Fibroblast of skin of left biceps (primary cell): ENCODE measurements at regions not wholly inside any gene's neighbourhood (a gene's known extent, or its start where the extent isn't known, plus 50 kb on each side); places are given as distances from the start of the nearest gene placed in this dataset.

Experiments
- DNase-seq, 2 experiments: peaks; one replicate each; pipeline ENCODE4 v3.0.0-alpha.2; 2013; ENCODE audit warnings: low read depth in 2 of 2

DNA sequence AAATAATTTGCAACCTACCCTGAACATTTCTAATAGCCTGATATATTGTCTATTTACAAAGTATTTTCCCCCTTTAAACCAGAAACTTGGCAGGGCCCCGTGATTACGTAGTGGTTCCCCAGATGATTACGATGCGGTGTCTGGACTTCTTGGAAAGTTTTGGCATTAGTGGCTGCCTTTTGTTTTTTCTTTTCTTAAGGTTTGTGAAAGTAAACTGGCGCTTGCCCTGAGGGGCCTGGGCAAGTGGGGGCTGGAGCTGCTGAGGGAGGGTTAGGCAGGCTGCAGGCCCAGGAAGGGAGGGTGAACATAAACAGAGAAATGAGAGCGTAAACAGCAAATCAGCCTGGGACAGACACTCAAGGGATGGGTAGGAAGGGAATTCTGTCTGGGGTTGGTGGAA, 123.6 kb upstream of the MSX1 start:
- DNase-seq, result no peak

DNA sequence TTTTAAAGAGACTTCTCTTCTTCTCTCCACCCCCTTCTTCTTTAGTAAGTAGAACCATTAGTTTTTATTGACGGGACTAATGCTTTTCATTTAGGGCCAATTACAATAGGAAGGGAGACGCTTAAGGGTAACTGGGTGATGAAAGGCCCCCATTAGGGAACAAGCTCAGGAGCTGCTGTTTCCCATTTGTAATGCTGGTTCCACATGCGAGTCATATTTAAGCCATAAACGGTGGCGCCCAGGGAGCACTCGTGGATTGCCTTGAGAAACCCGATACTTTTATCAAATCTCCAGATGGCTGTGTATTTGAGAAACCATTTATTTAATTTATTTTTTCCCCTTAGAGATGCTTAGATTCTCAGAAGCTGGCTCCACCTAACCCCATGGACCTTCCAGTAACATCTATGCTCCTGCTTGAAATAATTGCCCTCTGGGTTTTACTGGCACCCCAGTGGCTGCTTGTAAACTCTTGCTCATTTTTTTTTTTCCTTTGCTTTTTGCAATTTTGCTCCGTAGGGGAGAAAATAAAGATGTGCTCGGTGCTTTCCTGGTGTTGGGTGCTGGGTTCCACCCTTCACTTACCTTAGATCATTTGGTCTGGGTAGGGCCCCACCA, 124.2 kb upstream of the MSX1 start:
- no peak for DNase-seq

DNA sequence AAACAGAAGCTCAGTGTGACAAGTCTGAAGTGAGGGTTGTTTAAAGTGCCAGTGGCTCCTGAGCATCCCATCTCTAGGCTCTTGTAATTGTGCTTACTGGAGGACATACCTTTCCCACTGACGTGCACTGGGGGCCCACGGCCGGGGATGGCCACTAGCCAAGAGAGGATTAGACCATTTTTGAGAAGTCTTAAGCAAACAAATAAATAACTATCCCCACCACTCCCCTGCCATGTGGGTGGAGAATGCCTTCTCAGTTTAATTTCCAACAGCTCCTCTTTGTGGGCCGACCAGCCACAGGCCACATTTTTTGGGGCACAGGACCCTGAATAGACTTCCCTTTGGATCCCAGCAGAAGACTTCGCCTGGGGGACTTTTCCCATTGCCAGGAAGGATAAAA, 125.0 kb upstream of the MSX1 start:
- DNase-seq, result no peak

DNA sequence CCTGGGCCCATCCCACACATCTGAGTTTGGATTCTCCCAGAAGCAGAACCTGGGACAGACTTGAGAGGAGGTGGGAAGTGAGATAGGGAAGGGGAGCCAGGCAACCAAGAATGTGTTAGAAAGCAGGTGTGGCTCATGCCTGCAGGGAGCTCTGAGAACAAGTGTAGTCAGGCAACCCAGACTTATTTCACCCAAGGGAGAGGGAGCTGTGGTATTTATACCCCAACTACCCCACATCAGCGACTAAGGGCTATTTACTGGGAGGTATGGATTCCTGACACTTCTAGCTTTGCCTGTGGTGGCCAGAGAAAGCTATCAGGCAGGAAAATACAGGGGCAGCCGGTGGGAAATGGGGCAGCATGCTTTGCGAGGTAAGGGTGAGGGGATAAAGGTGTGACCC, 125.8 kb upstream of the MSX1 start:
- no peak for DNase-seq

DNA sequence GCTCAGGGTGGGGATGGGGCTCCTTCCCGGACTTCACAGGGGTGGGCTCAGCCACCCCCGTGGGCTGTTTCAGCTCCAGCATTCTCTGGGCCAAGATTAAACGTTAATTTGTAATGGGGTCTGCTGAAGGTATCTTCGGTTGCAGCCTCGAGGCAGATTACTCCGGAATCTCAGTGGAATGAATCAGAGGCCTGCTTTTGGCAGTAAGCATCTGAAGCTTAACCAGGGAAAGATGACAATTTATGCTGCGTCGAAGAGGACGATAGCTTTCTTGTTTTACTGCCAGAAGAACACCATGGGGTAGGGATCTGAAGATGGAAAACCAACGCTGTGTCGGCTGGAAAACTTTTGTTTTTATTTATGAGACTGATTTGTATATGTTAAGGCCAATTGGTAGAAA, 129.2 kb upstream of the MSX1 start:
- no peak for DNase-seq

DNA sequence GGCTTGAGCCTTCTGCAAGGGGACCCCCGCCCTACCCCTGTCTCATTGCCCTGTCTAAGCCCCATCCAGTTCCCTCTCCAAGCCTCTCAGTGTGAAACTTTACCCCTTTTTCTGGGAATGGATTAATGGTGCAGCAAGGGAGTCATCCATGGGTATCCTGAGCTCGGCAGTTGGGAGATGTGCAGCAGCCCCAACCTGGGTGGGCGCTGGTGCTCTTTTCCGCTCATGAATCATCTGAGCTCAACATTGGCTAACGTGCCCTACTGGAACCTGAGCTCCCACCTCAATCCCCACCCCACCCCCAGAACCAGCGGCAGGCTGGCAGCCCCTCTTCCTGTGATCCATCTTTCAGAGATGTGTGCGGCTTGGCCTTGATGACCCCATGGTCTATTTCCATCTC, 130.3 kb upstream of the MSX1 start:
- DNase-seq, result no peak

DNA sequence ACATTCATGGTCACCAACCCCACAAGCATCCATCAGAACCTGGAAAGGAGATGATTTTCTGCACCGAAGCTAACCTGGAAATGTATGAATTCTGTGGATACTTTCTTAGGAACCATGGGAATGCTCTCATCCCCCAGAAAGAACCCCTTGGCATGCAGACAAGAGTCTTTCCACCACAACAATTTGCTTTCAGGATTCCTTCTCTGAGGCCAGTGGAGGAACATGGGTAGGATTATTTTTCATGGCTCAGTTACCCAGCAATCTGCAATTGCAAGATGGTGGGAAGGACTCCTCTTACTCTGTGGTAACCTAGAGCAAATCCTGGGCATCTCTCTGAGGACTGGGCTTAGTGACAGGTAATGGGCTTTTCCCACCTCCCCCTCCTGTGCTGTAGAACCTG, 131.9 kb upstream of the MSX1 start:
- no peak for DNase-seq

DNA sequence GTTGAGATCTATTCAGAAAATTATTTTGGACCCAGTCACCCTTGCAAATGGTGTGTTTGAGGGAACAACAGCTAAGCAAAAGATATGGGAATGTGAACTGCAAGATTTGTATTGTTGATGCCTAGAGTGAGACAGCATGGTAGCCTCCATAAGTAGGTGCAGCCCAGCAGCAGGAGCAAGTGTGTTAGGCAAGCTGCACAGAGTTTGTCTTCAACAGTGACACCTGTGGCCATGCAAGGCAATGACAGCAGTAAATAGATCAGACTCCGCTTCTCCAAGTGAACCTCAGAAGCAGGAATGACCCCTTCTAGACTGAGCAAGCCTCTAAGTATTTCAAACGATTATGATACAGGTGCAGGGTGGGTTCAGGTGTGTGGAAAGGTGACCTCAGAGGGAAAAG, 133.4 kb upstream of the MSX1 start:
- no peak for DNase-seq

DNA sequence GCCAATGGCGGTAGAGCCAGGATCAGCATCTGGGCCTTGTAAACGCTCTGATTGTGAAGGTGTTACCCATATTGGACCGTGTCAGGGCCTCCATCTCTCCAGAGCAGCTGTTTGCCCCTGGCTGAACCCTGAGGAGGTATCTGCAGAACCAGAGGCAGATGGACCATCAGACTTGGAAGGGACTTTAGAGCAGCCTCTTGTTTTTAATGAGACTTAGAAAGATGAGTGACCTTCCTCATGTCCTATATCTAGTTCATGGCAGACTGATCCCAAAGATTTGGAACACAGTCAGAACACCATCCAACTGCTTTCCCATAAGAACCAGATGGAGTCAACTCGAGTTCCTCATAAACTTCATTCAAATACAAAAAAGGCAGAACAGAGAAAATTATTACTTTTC, 135.1 kb upstream of the MSX1 start:
- DNase-seq, result no peak

DNA sequence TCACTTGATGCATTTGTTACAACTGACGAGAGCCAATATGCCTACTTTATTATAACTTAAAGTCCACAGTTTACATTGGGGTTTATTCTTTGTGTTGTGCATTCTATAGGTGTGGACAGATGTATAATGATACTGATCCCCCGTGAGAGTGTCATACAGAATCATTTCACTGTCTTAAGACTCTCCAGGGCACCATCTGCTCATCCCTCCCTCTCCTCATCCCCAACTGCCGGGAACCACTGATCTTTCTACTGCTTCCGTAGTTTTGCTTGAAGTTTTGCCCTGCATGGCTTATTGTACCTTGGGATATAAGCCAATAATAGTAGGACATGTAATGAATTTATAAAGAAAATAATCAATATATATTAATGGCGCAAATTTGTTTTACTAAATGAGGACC, 137.8 kb upstream of the MSX1 start:
- no peak for DNase-seq

DNA sequence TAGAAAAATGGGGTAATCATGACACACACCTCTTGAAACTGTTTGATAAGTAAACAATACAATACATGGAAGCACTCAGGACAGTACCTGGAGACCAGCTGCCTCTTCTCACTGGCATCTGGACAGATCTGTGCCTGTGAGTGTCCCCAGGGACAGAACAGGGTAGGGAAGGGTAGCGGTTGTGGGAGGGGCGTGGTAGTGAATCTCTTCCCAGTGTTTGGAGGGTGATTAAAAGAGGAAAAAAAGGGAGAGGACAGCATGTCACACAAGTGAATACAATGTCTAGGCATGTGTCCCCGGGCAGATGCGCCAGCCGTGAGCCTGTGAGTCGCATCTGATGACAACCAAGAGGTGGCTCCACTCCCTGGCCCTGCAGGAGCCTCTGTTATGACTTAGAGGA, 138.8 kb upstream of the MSX1 start:
- DNase-seq, result no peak

DNA sequence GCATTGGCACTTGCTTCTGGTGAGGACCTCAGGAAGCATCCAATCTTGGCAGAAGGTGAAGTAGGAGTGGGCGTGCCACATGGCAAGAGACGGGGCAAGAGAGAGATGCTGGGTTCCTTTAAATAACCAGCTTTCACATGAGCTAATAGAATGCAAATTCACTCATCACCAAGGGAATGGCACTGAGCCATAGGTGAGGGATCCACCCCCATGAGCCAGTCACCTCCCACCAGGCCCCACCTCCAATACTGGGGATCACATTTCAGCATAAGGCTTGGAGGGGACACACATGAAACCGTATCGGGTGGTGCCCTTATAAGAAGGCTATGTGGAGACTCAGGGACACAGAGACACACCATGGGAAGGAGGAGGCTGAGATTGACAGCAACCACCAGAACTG, 140.0 kb upstream of the MSX1 start:
- DNase-seq, result no peak

DNA sequence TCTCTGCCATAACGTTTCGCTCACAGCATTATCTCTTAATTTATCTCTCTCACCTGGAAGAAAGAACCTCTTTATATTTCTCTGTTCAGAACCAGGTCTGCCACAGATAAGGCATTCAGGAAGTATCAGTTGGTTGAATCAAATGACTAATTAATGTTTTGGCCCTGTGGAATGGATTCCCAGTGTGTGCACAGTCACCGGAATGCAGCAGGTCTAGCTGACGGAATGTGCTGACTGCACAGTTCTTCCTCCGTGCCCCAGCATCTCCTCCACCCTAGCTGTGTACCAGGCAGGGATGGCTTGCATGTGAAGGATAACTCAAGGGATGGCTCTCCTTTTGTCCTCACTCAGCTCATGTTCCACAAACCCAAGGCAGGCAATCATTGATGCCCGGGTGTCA, 141.8 kb upstream of the MSX1 start:
- DNase-seq, result no peak

DNA sequence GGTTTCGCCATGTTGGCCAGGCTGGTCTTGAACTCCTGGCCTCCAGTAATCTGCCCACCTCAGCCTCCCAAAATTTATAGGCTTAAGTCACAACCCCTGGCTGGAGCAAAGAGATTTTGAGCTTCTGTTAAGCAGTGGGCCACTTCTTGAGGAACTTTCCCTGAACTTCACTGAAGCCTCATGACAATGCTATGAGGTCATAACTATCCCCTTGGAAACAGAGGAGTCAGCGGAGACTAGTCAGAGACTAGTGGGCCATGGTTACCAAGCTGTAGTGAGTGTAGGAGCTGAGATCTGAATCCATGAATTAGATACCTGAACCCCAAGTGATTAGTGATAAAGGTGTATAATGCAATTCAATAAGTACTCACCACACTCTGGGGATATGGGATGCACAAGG, 145.1 kb upstream of the MSX1 start:
- no peak for DNase-seq

DNA sequence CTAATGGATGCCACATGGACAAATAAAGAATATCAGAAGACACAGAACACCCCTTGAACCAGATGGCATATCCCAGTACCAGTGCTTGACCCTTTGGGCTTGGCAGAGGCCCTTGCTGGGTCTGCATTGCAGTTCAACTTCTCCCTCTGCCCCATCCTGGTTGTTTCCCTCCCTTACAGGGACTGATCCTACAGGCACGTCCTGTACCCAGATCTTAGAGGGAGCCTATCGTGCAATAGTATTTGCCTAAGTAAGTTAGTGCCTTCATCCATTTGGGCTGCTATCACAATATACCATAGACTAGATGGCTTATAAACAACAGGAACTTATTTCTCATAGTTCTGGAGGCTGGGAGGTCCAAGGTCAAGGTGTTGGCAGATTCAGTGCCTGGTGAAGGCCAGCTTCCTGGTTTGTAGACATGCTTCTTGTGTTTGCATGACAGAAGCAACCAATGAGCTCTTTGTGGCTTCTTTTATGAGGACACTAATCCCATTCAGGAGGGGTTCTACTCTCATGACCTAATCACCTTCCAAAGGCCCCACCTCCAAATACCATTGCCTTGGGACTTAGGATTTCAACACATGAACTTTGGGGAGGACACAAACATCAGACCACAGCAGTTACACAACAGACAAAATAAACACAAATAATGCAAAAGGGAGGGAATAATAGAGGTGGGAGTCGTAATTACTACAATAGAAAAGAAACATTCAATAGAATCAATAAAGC, 146.5 kb upstream of the MSX1 start:
- no peak for DNase-seq

DNA sequence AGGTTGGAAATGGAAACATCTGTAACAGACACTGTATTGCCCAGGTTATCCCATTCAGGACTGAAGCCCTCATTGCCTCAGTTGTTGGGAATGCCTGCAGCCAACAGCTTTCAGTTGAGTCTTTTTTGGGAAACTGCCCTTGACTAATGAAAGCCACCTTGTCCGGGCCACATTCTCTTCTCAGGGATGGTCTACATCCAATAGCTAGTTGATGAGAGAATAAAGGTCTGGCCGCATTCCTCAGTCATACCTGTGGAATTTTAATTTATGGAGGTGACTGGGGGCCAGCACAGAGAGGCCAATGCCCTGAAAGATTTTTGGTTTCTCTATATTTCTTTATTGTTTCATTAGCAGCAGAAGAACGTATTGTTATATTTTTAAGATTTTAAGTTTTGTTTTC, 147.6 kb upstream of the MSX1 start:
- DNase-seq, result no peak

DNA sequence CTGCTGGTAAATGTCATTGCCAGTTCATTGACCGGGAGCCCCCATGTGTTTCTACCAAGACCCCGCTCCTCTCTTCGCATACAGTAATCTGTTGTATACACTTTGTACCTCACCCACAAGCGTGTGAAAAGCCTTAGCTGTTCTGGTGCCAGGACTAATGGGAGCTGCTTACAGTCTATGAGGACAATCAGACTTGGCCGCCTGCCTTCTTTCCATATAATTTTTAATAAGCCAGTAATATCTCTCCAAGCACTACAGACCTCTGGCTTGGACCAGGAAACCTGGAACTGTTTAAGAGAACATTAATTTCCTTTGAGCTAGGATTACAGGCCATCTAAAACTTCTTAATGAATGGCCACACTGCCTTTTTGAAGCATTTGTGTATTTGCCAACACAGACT, 149.7 kb upstream of the MSX1 start:
- DNase-seq, result no peak

DNA sequence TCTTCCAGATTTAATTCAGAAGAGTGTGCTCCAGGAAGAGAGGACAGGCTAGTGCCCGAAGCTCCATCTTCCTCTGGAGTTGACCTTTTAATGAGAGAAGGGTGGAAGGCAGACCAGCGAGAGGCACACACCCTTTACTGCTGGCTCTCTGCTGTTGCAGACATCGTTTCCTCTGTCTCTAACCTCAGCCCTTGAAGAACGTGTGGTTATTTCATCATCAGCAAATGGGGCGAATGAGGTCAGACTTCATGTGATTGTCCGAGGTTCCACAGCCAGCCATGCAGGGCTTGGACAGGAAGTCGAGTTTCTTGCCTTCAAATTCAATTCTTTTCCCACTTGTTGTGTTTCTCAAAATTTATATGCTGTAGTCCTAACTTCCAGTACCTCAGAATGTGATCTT, 155.2 kb upstream of the MSX1 start:
- no peak for DNase-seq

DNA sequence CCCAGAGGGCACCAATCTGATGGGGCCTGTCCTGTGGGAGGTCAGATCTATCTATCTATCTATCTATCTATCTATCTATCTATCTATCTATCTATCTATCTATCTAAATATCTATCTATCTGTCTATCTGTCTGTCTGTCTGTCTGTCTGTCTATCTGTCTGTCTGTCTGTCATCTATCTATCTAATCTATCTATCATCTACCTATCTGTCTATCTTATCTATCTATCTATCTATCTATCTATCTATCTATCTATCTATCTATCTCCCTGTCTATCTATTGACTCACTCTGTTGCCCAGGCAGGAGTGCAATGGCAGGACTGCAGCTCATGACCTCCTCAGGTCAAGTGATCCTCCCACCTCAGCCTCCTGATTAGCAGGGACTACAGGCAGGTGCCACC, 155.7 kb upstream of the STX18 start:
- no peak for DNase-seq

DNA sequence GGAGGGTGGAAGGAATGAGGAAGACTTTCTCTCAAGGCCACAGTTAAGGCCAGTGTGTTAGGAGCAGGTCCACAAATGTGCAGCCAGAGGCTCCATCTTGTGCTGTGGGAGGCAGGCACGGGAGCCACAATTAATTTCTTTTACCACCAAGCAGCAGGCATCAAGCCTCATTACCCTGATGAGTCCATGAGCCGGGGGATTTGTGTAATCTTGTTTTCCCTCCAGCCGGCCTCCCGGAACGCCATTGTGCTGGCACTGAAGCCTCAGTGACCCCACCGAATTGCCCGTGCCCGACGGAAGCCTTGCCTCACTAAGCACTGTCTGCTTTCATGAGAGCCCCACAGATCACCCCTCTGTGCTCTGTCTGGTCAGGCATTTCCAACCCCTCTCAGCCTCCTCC, 154.7 kb upstream of the STX18 start:
- no peak for DNase-seq

DNA sequence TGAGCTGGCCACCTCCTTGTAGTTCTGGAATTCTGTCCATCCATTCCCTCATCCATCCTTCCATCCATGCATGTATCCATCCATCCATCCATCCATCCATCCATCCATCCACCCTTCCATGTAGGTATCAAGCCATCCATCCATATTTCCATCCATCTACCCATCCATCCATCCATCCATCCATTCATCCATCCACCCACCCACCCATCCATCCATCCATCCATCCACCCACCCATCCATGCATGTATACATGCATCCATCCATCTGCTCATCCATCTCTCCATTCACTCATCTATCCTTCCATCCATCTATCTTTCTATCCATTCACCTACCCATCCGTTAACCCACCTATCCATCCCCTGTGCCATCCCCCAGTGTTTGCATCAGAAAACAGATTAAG, 153.6 kb upstream of the STX18 start:
- no peak for DNase-seq

DNA sequence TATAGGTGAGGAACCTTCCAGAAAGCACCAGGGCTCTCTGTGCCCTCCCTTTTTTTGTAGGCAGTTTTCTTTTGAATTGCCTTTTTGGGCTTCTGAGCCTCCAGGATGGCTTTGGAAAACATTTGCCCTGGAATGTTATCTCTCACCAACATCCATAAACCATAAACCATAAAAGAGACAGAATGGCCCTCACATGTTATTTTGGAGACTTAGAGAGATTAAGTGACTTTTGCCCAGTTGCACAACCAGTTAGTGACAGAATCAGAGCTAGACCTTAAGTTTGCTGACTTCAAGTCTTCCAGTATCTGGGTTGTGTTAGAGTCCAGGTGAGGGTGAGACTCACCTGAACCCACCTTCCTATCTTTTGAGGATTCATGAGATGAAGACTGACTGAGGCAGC, 153.0 kb upstream of the STX18 start:
- no peak for DNase-seq

DNA sequence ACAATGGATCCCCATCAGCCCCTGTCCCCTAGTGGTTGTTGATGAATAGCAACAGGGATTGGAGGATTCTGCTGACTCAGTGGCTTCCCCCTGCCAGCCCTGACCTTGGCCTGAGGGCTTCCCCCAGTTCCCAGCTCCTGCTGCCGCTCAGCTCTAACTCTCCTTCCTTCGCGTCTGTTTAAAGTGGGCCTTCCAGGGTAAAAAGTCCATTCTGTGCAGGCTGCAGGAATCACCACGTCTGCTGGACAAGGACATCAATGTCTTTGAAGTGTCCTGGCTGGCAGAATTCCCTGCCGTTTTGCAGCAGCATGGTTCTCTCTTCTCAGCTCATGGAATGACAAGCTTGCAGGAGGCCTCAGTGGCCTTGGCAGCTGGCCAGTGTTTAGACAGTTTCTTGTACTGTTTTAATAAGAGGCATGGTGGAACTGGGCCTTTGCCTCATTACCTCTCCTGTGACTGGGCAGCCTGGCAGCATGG, 152.5 kb upstream of the STX18 start:
- no peak for DNase-seq

DNA sequence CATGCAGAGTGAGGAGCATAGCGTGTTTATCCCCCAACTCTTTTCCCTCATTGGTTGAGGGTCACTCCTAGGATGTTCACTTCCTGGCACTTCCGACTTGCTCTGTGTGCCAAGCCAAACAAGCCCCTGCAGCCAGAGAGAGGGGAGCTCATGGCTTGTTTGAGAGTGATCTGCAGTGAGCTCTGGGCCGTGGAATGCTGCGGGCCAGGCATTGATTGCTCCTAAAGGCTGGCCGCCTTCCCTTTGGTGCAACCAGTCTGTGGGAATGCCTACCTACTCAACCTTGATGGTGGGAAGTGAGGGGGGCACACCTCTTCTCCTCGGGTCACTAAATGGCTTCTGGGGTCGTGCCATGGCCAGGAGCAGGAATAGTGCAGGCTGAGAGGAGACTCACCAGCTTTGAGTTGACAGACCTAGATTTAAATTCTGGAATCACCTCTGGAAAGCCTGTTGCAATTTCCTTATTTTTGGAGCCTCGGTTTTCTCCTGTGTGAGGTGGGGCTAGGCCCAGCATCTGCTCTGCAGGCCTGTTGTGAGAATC, 152.0 kb upstream of the STX18 start:
- no peak for DNase-seq
